Stomach (tissue), 4 donors: ENCODE measurements at regions not wholly inside any gene's neighbourhood (a gene's known extent, or its start where the extent isn't known, plus 50 kb on each side); places are given as distances from the start of the nearest gene placed in this dataset.

ENCODE experiments used
- CTCF ChIP-seq, 7 experiments: fragments of 450-650 bp in 4 of 7; fragments of 200-600 bp in 3 of 7; sonication (generic) in 3 of 7; IDR thresholded peaks; one replicate each; pipeline ENCODE4 v1.5.1; 2016 to 2019; ENCODE audit warnings: antibody characterized with exemption in 7 of 7, control low read depth in 2 of 7, mild to moderate bottlenecking in 1 of 7
- POLR2A ChIP-seq, 4 donors: fragments of 450-650 bp; IDR thresholded peaks; one replicate each; pipeline ENCODE4 v1.6.1; 2016; ENCODE audit warnings: antibody characterized with exemption in 4 of 4, control low read depth in 2 of 4, mild to moderate bottlenecking in 1 of 4, moderate library complexity in 1 of 4

GRCh38 chrX:5290635-5291034 lies 938.0 kb downstream of the NLGN4X start:
- no peak for TF ChIP-seq CTCF (IDR thresholded peaks at IDR 0.05)
- no peak for TF ChIP-seq POLR2A (IDR thresholded peaks at IDR 0.05)
